ENCODE measurements at regions not wholly inside any gene's neighbourhood (a gene's known extent, or its start where the extent isn't known, plus 50 kb on each side); places are given as distances from the start of the nearest gene placed in this dataset.

DNA sequence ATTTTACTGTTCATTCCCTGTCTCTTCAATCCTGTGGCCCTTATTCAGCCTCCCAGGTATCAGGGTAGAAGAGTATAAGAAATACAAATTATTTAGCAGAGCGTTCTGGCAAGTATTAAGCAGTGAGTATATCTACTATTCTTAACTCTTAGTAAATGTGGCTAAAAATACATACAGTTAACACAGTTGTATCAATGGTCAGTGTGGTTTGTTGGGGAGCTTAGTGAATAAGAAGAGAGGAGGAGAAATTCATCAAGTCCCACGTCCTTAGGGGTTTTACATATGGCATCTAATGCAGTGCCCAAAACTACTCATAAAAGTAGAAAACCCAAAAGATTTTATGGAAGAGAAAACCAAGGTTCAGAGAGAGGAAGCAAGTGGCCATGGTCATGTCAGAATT is 691.0 kb upstream of the SGCG start:
- Histone ChIP-seq H2AFZ (ENCODE audit: low read depth, low read length) (no peak overlapping the region), H3K27me3 (ENCODE audit: control insufficient read depth in 2 of 2, insufficient read depth in 2 of 2, low read length in 2 of 2) (no peaks in the 10 kb centered on the region), H3K4me3 (replicated peaks in 1 of 3; ENCODE audit: insufficient read depth in 1 of 3, low read depth in 1 of 3, low read length in 3 of 3) (no peak overlapping the region), H3K79me2 (ENCODE audit: control insufficient read depth, insufficient read depth, low read length) (no peaks in the 10 kb centered on the region), H4K20me1 (replicated peaks; ENCODE audit: control insufficient read depth, extremely low read depth, insufficient read depth, low read length) (no peaks in the 10 kb centered on the region), H3K9ac (replicated peaks; ENCODE audit: extremely low read depth, insufficient read depth, low read length) (no peak overlapping the region), H3K36me3 (ENCODE audit: control insufficient read depth in 2 of 2, extremely low read depth in 1 of 2, insufficient read depth in 2 of 2, low read length in 2 of 2) (no peaks in the 10 kb centered on the region), H3K9me1 (replicated peaks; ENCODE audit: control insufficient read depth, extremely low read depth, insufficient read depth, low read length) (no peaks in the 10 kb centered on the region), H3K9me3 (replicated peaks; ENCODE audit: control insufficient read depth, insufficient read depth, low read length) (peaks cover 7% of the 10 kb centered on the region), H3K27ac (ENCODE audit: insufficient read depth, low read depth, low read length) (no peak overlapping the region), H3K4me2 (ENCODE audit: insufficient read depth, low read length) (no peak overlapping the region), H3K4me1 (ENCODE audit: control insufficient read depth, extremely low read depth, insufficient read depth, low read length) (no peaks in the 10 kb centered on the region)
- no peak for TF ChIP-seq JUN (IDR thresholded peaks at IDR 0.05; ENCODE audit: borderline replicate concordance, insufficient read depth, insufficient read length, low read depth)
- TF ChIP-seq POLR2AphosphoS5 (IDR thresholded peaks at IDR 0.05; ENCODE audit: insufficient read depth, low read depth, low read length), result no peak
- TF ChIP-seq POLR2A (IDR thresholded peaks at IDR 0.05; ENCODE audit: low read depth, low read length), result no peak
- TF ChIP-seq, protein P1, sequence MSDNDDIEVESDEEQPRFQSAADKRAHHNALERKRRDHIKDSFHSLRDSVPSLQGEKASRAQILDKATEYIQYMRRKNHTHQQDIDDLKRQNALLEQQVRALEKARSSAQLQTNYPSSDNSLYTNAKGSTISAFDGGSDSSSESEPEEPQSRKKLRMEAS (IDR thresholded peaks at IDR 0.05; ENCODE audit: insufficient read depth, insufficient read length), result no peak
- TF ChIP-seq GATA2 (IDR thresholded peaks at IDR 0.05; ENCODE audit: insufficient read depth, insufficient read length, low read depth, low read length), result no peak
- no peak for TF ChIP-seq FOS (IDR thresholded peaks at IDR 0.05; ENCODE audit: borderline replicate concordance, insufficient read depth, low read length)
- no peak for TF ChIP-seq CTCF (IDR thresholded peaks at IDR 0.05; ENCODE audit: extremely low read depth in 1 of 2, insufficient read depth in 1 of 2, low read depth in 1 of 2, low read length in 2 of 2)
- TF ChIP-seq EZH2 (IDR thresholded peaks at IDR 0.05; ENCODE audit: borderline replicate concordance, low read depth, low read length, severe bottlenecking), result no peak
- FAIRE-seq, result no peak
- dilution Hi-C loops (cut with MboI; ENCODE audit: extremely low pct_ligation_motif_present, low sequenced_read_pairs) (no loop called here), intact Hi-C loops (cut with micrococcal nuclease) (no loop called here)
- no TSS peak for BruUV-seq (replicated peaks)
- ChIA-PET POLR2A (no interaction called here), CTCF (no interaction called here)
- DNase-seq (ENCODE audit: low read depth, low spot score), result no peak

Data from endothelial cell of umbilical vein (primary cell).